ENCODE measurements at regions not wholly inside any gene's neighbourhood (a gene's known extent, or its start where the extent isn't known, plus 50 kb on each side); places are given as distances from the start of the nearest gene placed in this dataset.

- no peak for TF ChIP-seq SIN3A (IDR thresholded peaks at IDR 0.05; ENCODE audit: borderline replicate concordance, insufficient read depth, low read length)
- TF ChIP-seq REST (IDR thresholded peaks at IDR 0.05; ENCODE audit: insufficient read depth in 1 of 2, low read depth in 2 of 2, low read length in 2 of 2), result no peak
- TF ChIP-seq POLR2AphosphoS5 (IDR thresholded peaks at IDR 0.05; ENCODE audit: low read depth, low read length), result no peak
- TF ChIP-seq FOXP2 (optimal IDR thresholded peaks at IDR 0.05; ENCODE audit: borderline replicate concordance, extremely low read depth, extremely low read length, insufficient read depth), result no peak
These were observed 568.0 kb downstream of the ZWINT start for GRCh38 chr10:55793024-55793423.
